A172 (cell line): ENCODE measurements at regions not wholly inside any gene's neighbourhood (a gene's known extent, or its start where the extent isn't known, plus 50 kb on each side); places are given as distances from the start of the nearest gene placed in this dataset.
A peak's percentile ranks its signal among the peaks of the same experiment; 100 is the strongest.

ENCODE experiments used
- DNase-seq: peaks from one replicate; pipeline ENCODE4 v3.0.0-alpha.2; 2015; ENCODE audit warnings: low spot score

DNA sequence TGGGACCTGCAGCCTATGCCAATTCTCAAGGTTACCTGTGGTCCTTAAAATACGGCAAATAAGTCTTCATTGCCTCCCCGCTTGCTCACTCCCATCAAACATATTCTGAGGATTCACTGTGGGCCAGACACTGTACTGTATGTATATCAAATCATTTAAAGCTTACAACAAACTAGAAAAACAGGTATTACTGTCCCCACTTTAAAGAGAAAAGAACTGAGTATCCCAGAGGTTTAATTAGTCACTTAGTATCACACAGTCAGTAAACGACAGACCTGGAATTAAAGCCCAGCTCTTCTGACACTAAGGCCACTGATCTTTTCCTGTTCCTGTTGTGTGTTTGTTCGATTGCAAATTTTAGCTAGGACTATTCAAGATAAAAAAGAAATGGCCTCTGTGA lies 248.2 kb downstream of the ACTL7B start:
- DNase-seq, result no peak

DNA sequence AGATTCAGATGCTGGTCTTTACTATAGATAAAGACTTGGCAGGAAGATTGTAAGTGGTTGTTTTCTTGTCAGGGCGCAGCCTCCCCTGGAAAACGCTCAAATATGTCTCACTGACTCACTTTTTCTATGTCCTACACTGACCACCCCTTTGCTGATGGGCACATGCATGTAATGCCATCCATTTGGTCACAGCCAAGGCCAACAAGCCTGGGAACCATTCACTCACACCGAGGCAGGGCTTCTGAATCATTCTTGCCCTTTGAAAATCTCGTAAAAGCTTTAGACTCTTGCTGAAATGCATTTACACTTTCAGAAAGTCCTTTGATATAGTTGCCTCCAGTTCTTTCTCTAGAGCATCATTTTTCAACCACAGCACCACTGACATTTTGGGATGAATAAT lies 249.4 kb downstream of the ACTL7B start:
- no peak for DNase-seq

DNA sequence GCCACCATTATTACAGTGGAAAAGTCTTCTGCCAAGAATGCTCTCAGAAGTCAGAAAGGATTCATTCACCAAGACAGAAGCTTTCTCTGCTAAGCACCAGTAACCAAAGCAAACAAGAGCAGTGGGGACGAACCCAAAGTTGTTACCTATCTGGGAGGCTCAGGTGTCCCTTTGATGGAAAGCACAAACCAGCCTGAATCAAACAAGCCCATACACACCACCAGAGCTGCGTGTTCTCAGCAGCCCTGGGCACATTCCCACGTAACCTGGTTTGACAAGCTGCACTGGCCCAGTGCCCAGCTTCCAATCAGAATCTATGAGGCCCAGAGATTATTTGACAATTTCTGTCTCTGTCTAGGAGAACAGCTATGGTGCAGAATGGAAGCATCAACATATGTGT lies 252.6 kb downstream of the ACTL7B start:
- no peak for DNase-seq

DNA sequence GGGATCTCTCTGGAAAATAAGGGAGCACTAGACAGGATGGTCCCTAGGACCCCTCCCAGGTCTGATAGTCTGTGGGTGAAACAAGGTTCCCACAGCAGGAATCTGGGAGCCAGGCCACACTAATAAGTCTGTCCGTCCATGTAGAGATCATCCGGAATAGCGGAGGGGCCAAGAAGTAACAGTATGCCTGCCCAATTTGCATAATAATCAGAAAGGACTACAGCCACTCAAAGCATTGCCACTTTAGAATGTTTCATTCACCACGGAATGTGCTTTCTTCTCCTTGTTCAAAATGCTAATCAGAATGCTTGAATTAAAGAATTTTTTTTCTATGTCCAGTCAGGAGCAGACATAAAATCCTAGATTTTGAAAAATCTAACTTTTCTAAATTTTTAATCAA lies 254.9 kb downstream of the ACTL7B start:
- DNase-seq, result no peak

DNA sequence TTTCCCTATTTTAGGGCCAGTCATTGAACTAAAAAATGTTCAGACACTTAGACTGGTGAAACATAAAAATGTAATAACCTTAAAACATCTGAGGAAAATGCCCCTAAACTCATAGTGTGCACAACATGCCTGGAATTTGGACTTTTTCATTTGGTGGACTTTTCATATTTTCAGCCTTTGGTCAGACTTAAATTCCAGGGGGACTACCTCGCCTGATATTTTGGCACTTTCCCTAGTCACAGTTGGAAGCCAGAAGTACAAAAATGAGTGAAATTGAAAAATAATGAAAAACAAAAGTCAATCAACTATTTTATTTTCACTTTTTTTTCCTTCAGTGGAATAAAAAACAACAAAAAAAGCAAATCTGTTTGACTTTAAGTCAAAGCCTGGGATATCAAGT lies 256.2 kb downstream of the ACTL7B start:
- DNase-seq, result no peak

DNA sequence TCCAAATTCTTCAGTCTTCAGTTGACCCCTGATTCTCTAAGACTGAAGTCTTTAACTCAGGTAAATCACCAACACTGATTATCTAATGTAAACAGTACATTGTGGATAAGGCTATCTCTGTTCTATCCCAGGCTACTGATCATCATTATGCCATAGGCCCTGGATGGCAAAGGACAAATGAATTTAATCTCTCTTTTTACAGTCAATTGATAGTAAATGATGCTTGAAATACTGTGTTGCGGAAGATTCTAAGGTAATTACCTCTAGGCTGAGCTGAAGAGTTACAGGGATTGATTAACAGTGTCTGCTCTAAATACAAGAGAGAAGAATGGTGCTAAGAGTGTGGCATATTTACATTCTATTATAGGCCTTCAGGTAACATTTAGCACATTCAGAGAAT lies 264.7 kb downstream of the ACTL7B start:
- DNase-seq, result no peak

DNA sequence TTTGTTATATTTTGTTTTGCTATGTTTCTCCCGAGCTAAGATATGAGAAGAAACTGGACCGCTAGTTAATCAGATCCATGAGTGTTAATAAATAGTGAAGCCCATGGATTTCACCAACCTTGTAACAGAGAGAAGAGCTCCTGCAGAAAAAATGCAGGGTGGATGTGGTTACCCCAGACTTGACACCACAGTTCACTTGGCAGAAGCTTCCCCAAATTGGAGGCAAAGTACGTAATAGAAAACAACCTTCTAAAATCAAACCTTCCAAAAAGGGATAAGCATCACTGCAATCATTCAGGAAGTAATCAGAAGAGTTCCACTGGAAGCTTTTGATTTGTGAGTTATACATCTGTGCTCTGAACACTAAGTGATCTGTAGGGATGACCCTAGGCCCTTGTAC lies 267.5 kb downstream of the ACTL7B start:
- DNase-seq, result no peak

DNA sequence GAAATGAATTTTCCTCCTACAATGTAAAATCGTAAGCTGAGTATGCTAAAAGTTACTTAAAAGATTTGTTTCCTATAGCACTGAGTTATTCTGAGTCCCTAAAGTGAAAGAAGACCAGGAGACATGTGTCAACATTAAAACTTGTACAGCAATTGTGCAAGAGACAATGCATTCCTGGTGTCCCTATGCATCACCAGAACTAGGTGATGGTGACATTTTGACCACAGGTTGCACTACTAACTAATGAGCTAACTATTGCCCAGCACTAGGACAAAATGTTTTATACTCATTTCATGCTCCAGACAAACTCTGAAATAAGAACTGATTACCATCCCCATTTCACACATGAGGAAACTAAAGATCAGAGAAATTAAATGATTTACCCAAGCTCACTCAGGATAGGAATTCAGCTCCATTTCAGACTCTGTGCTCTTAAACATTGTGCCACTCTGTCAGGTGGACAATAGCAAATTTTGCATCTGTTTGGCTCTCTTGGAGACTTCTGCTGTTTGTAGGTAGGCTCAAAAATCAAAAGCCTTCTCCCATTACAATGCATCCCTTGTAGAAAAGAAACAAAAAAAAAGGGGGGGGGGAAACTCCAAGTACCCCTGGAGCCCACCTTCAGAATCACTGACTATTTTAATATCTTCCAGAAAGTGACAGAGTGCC lies 269.2 kb downstream of the ACTL7B start:
- DNase-seq, result no peak

DNA sequence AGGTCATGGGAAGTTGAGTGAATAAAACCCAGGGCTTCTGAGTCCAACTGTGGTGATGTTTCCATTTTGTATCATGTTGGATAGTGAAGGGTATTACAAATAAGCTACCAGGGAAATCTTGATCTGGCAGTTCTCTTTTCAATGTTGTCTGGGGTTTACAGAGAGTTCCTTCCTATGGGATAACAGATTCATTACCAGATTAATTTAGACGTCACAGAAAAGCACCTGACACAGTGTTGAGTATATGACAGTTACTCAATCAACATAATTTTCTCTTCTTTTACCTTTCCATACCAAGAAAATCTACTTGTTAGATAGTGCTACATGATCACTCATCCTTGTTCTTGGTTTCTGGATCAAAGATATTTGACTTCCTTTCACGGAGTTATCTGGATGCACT lies 270.9 kb downstream of the ACTL7B start:
- DNase-seq, result no peak

DNA sequence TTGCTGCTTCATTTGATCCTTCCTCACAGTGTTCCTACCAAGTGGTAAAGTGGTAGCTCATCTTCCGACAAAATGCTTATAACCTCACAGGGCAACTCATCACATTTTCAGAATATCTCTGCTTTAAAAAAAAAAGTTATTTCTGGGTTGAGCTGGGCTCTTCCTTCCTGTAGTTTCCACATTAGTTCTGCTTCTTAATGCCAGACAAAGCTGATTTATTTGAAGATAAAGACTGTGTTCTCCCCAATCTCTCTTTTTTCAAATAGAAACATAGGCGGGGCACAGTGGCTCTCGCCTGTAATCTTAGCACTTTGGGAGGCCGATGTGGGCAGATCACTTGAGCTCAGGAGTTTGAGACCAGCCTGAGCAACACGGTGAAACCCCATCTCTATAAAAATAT lies 273.1 kb downstream of the ACTL7B start:
- DNase-seq, result no peak

DNA sequence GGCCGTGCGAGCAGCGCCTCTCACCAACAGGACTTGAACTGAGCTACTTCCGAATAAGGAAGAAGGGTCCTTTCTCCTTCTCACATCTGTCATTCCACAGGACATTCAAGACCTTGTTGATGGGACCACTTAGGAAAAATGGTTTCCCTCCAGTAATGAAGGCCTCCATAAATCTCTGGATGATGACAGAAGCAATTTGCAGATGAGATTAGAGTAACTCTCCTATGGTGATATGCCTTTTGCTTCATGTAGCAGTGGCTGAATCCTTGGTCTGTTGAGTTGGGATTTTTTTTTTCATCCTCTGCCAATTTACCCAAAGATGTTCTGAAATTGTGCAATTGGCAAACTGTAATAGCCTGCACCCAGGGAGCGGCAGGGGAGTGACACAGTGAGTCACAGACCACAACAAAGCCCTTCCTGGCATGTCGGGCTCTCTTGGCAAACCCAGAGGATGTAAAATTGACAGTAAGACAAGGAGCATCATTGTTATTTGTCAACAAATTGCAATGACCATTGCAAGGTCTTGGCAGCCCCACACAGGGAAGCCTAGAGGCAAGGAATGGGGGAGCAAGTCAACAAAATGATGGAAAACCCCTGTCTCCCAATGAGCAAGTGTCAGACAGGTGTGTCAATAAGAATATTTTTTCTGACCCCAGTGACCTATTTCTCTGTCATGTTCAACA lies 275.9 kb downstream of the ACTL7B start:
- peak; percentile 88 for DNase-seq

DNA sequence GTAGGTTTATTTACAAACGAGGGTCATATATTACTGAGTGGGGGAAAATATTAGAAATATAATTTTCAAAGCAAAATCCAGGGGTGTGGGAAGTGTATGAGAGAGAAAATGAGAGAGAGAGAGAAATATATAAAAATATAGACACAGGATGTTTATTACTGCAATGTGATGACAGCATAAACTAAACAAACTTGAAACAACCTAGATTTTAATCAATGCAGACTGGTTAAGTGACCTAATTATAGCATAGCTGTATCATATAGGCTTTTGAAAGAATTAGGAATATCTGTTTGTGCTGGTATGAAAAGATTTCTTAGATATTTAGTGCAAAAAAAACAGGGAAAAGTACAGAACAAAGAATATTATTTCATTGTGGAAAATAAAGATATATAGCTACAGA lies 280.5 kb downstream of the ACTL7B start:
- no peak for DNase-seq

DNA sequence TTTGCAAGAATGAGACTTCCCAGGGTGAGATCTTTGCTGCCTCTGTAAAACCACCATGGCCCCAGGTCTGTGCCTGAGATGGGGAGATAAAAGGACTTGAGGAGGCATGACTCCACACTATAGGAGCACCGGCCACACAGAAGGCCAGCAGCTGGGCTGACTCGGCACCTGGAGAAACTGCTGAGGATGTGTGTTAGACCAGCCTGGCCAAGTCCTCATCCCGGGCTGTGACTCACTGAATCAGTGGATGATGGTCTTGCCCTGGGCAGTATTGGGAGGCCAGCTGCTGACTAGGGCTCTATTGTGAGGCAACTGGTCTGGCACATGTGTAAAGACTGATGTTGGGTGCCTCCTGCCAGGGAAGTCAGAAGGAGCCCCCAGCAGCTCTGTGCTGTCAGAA lies 286.2 kb downstream of the ACTL7B start:
- DNase-seq, result peak; percentile 44

DNA sequence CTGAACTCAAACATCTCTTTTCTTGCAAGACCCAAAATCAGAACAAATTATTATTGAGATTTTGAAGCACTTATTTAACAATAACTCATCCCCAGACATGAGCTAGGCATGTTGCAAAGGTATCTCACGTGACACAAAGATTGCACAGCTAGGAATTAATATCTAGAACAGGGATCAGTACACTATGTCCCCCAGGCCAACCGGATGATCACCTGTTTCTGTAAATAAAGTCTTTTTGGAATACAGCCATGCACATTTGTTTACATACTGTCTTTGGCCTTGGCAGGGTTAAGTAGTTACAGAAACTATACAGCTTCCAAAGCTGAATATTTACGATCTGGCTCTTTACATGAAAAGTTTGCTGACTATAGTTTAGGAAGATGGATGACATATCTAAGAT lies 287.7 kb downstream of the ACTL7B start:
- no peak for DNase-seq

DNA sequence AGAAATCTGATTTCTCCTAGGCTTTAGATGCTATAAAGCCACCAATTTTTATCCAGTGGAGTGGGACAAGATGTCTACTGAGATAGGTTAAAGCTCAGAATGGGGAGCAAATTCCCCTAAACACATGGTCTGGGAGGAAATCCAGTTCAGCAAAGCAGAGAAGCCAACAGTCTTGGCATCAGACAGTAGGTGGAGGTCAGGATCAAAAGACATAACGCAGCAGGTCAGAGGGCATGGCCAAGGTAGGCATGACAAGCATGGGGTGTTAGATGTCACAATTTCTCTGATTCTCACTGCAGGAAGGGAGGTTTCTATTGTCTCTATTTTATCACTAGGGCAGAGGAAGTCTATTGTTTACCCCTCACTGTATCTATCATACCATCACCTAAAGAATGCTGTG lies 288.2 kb downstream of the ACTL7B start:
- no peak for DNase-seq

DNA sequence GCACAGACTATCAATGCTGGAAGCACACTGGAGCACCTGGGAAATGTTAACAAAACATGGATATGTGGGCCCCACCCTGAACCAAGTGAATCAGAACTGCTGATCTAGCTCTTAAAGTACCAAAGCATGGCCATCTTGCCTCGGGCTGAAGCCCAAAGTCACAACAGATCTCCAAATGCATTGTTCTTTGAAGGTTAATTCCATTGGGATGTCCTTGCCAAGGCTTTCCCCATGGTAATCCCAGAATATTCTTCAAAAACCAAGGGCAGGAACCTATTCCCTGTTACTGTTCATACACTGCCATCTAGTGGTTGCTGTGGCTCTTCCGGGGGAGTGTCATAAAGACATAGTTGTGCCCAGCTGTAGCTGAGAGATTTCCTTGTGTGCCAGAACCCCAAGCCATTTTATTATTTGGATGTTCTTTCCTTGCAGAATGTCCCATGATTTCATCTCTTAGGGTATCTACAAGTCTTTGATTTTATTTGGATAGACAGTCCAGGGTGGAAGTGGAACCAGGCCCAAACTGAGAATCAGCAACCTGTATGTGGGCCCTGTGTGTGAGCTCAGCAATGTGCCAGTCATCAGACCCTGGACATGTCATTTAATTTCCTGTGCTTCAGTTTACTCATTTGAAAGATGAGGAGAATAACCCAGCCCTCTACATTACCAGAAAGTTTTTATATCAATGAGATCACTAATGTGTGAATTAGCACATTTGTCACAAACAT lies 290.0 kb downstream of the ACTL7B start:
- peak; percentile 84 for DNase-seq

DNA sequence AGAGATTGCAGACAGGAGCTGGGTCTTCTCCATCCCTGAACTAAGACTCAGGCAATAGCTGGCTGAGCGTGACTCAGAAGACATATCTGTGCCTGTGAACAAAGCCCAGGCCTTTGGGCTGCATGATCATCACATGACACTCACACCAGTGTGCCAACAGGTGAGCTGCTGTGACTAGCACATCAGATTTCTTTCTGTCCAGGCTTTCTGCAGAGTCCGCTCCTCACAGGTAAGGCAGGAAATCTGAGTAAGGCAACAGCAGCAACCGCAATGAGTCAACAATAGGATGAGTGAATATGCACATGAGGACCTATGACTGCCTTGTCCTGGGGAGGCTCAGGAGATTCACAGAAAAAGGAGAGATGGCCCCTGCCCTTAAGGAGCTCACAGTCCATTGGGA lies 293.6 kb downstream of the ACTL7B start:
- peak; percentile 26 for DNase-seq

DNA sequence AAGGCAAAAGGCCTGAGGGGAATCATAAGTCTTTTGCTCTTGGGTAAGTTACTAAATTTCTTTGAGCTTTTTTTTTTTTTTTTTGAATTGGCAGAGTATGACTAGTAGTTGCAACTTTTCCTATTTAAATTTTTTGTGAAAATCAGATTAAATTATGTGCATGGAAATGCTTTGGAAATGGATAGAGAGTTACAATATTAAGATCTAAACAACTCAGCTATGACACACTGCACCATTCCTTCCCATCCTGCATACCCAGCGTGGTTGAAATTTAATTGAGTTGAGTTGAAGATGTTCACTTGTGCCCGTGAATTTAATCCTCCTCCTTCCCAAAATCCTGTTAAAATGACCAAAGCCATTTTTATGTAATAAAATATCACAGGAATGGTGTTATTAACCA lies 296.4 kb downstream of the ACTL7B start:
- DNase-seq, result no peak

DNA sequence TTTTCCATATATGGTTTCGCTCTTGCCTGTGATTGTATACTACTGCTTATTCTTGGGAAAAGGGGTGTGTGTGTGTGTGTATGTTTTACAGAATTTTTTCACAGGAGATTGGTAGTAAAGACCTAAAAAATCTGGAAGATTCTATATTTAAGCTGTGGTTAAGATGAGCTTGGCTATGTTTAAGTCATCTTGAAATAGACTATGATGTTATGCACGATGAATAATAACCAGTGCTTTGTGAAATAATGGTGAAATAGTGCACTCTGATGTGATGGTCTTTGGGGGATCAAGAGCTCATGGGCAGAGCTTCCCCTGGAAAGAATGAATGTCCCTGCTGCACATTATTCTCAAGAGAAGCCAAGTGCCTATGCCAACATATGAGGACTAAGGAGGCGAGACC lies 301.0 kb downstream of the ACTL7B start:
- no peak for DNase-seq

DNA sequence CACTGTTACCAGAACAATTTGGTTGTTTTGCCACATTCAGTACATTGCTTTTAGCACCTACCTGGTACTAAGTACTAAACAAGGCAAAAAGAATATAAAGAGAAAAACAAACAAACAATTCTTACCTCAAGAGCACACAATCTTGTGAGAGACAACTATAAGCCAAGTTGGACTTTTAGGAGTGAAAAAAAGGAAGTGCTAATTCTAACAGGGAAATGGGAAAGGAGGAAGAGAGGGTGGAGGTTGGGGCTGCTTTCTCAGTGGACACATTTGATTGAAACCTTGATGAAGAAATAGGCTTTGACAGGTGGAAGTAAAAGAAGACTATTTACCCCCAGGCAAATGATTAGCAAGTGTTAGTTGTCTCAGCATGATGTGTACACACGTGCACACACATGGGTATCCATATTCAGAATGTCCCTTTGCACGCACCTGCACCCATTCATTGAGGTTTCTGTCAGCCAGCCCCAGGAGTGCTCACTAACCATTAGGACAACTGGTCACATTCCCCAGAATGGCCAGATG lies 302.6 kb downstream of the ACTL7B start:
- DNase-seq, result no peak

DNA sequence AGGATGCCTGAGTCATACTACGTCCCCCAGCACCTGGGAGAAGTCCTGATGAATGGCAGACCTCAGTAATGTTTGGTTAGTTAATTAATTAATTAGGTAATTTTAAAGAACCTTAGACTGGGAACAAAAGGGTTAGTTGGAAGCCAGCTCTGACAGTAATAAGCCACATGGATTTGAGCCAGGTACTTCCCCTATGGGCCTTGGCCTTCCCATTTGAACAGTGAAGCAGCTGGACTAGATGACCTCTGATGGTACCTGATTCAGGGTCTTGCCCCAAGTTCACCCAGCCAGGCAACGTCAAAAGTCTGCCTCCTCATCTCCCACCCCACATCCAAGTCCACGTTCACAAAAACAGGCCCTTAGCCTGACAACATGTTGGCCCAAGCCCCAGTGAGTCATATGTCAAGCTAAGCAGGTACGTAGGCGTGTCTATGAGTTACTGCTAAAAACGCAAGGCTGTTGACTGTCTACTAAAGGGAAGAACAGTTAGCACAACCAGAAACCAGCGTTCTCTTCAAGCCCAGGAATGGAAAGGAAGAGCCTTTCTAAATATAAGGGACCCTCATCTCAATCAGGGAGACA lies 303.2 kb downstream of the ACTL7B start:
- DNase-seq, result peak; percentile 15

DNA sequence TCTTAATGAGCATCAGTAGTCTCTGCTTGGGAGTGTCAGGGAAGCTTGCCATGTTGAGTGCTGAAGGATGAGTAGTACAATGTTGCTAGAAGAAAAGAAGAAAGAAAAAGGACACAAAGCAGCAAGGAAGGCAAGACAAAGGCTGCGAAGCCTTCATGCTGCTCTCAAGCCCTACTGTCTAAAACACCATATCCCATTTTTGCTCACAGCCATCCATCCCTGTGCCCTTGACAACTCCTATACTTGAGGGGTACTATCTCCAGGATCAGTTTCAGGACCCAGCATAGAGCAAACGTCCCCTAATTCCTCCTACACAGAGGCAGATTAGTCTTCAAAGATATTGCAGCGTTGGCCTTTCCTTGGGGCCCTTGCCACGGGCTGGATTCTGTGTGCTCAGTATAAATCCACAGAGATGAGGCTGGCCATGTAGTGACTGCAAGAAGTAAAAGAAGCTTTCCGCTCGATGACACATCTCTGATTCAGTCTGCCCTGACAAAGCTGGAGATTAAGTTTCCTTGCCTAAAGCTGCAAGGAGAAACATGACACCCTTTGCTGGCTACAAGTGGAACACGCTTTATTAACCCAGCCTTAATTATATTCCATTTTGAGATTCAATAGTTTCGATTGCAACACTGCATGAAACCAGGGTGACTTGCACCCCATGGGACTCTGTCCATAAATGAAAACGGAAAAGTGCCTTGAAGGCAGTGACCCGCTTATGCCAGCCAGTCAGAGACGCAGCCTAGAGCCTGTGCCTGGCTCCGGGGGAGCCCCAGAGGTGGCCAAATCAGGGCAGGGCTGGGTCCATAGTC lies 304.6 kb downstream of the ACTL7B start:
- peak; percentile 83 for DNase-seq
